HUES64 (cell line): ENCODE measurements at regions not wholly inside any gene's neighbourhood (a gene's known extent, or its start where the extent isn't known, plus 50 kb on each side); places are given as distances from the start of the nearest gene placed in this dataset.
"Not testable (repeated sequence)": the region's sequence is repeated elsewhere in the genome, so short reads cannot be mapped to it uniquely, and the experiment has no call there.

Experiments
- H3K27ac ChIP-seq: 2 replicates; pipeline ENCODE4 v1.7.0; 2013; ENCODE audit warnings: low read depth, low read length, inconsistent platforms
- H3K27me3 ChIP-seq: 2 replicates; pipeline ENCODE4 v1.6.1; 2013; ENCODE audit warnings: mild to moderate bottlenecking, low read length; ENCODE audit not compliant: insufficient read depth
- H3K36me3 ChIP-seq: 2 replicates; pipeline ENCODE4 v1.6.1; 2013; ENCODE audit warnings: mild to moderate bottlenecking, low read length; ENCODE audit not compliant: insufficient read depth
- H3K4me1 ChIP-seq: 2 replicates; pipeline ENCODE4 v1.6.1; 2013; ENCODE audit warnings: mild to moderate bottlenecking, low read length, moderate library complexity; ENCODE audit not compliant: insufficient read depth
- H3K4me3 ChIP-seq: 2 replicates; pipeline ENCODE4 v1.5.1; 2013; ENCODE audit warnings: mild to moderate bottlenecking, low read length, moderate library complexity
- H3K9ac ChIP-seq: 2 replicates; pipeline ENCODE4 v1.6.1; 2013; ENCODE audit warnings: mild to moderate bottlenecking, low read depth, low read length
- H3K9me3 ChIP-seq: 2 replicates; pipeline ENCODE4 v1.6.1; 2013; ENCODE audit warnings: low read depth, low read length; ENCODE audit not compliant: insufficient read depth
- WGBS: fragments of 150-250, 120-280 bp; methylation state at CpG from one replicate; pipeline ENCODE4 v1.1.7; 2013; ENCODE audit warnings: missing lambda C conversion rate; 5-methylcytosine and 5-hydroxymethylcytosine counted together

GRCh38 chr11:109680127-109680526 lies 258.1 kb downstream of the C11orf87 start:
- H3K4me1 ChIP-seq = no peaks in the 10 kb centered on the region
- H3K9ac ChIP-seq = no peak overlapping the region
- no peak overlapping the region for H3K27ac ChIP-seq
- H3K4me3 ChIP-seq = no peak overlapping the region
- H3K36me3 ChIP-seq = no peaks in the 10 kb centered on the region
- H3K27me3 ChIP-seq = no peaks in the 10 kb centered on the region
- H3K9me3 ChIP-seq = no peaks in the 10 kb centered on the region

- H3K9me3 ChIP-seq, H3K27me3 ChIP-seq, H3K4me3 ChIP-seq, H3K36me3 ChIP-seq, H3K4me1 ChIP-seq, H3K9ac ChIP-seq, H3K27ac ChIP-seq: not testable (repeated sequence)
- 93% methylated on average over 1 of the region's 1 CpG for WGBS
Observed at GRCh38 chr11:109682788-109683187, 260.8 kb downstream of the C11orf87 start.

DNA sequence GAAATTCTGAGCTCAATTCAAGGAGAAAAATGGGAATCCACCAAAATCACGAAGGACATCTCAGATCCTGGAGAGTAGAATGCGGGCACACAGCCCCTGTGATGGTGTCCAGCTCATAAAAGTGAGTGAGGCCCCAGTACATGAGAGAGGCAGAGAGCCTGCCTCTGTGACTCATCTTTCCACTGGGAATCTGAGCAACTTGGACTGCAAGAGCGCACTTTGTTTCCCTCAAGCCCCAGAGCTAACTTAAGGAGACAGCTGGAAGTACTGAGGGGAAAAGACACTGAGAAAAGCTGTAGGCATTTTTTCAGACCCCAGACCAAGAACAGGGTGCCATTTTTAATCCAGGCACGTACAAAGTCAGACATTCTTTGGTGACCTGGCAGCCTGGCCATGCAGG lies 273.7 kb downstream of the C11orf87 start:
- Histone ChIP-seq H3K9me3 (0 out of 2 replicates have a peak, but pooled peaks cover 2% of the 10 kb centered on the region), H3K4me1 (no peaks in the 10 kb centered on the region), H3K4me3 (no peak overlapping the region), H3K27ac (no peak overlapping the region), H3K27me3 (no peaks in the 10 kb centered on the region), H3K36me3 (no peaks in the 10 kb centered on the region), H3K9ac (no peak overlapping the region)
- WGBS = 92% methylated on average over 4 of the region's 4 CpGs

- H3K4me1 ChIP-seq = no peaks in the 10 kb centered on the region
- 89% methylated on average over 3 of the region's 3 CpGs for WGBS
- H3K9me3 ChIP-seq = 0 out of 2 replicates have a peak, but pooled peaks cover 2% of the 10 kb centered on the region
- H3K4me3 ChIP-seq = no peak overlapping the region
- no peak overlapping the region for H3K9ac ChIP-seq
- no peaks in the 10 kb centered on the region for H3K27me3 ChIP-seq
- no peak overlapping the region for H3K27ac ChIP-seq
- no peaks in the 10 kb centered on the region for H3K36me3 ChIP-seq
Observed at GRCh38 chr11:109696191-109696897, 274.4 kb downstream of the C11orf87 start.

- no peak overlapping the region for H3K4me3 ChIP-seq
- 55% methylated on average over 4 of the region's 4 CpGs for WGBS
- H3K27ac ChIP-seq = no peak overlapping the region
- H3K27me3 ChIP-seq = no peaks in the 10 kb centered on the region
- H3K36me3 ChIP-seq = no peaks in the 10 kb centered on the region
- H3K9ac ChIP-seq = no peak overlapping the region
- no peaks in the 10 kb centered on the region for H3K4me1 ChIP-seq
- H3K9me3 ChIP-seq = 0 out of 2 replicates have a peak, but pooled peaks cover 2% of the 10 kb centered on the region
Observed at GRCh38 chr11:109697140-109697843, 275.3 kb downstream of the C11orf87 start.

- Histone ChIP-seq H3K4me3 (no peak overlapping the region), H3K9me3 (0 out of 2 replicates have a peak, but pooled peaks cover 2% of the 10 kb centered on the region), H3K27me3 (no peaks in the 10 kb centered on the region), H3K27ac (no peak overlapping the region), H3K9ac (no peak overlapping the region), H3K36me3 (no peaks in the 10 kb centered on the region), H3K4me1 (no peaks in the 10 kb centered on the region)
Observed at GRCh38 chr11:109698237-109698636, 276.2 kb downstream of the C11orf87 start.

GRCh38 chr11:109704432-109704831 lies 282.4 kb downstream of the C11orf87 start:
- Histone ChIP-seq H3K27ac (no peak overlapping the region), H3K27me3 (no peaks in the 10 kb centered on the region), H3K36me3 (no peaks in the 10 kb centered on the region), H3K9ac (no peak overlapping the region), H3K4me1 (no peaks in the 10 kb centered on the region), H3K9me3 (no peaks in the 10 kb centered on the region), H3K4me3 (no peak overlapping the region)
- 61% methylated on average over 4 of the region's 4 CpGs for WGBS

DNA sequence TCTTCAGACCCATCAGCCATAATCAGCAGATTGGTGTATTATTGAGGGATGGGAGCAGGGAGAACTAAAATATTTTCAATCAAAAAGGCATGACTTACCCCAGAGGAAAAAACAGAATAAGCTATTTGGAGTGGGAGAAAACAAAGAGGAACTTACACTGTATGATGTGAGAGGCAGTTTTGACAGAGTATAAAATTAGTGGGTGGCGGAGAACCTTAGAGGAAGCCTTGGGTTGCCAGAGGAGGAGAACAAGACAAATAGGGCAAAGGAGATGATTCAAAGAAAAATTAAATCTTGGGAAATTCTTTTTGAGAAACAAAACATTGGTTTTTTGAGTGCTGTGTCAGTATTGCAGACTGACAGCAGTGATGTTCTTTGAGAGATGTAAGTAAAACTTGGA lies 285.0 kb downstream of the C11orf87 start:
- 94% methylated on average over 1 of the region's 1 CpG for WGBS
- Histone ChIP-seq H3K27me3 (no peaks in the 10 kb centered on the region), H3K4me1 (no peaks in the 10 kb centered on the region), H3K4me3 (no peak overlapping the region), H3K9ac (no peak overlapping the region), H3K36me3 (no peaks in the 10 kb centered on the region), H3K9me3 (no peaks in the 10 kb centered on the region), H3K27ac (no peak overlapping the region)

GRCh38 chr11:109707411-109707810 lies 285.4 kb downstream of the C11orf87 start:
- H3K27me3 ChIP-seq = no peaks in the 10 kb centered on the region
- H3K4me1 ChIP-seq = no peaks in the 10 kb centered on the region
- H3K36me3 ChIP-seq = no peaks in the 10 kb centered on the region
- no peak overlapping the region for H3K27ac ChIP-seq
- WGBS = 100% methylated on average over 2 of the region's 2 CpGs
- H3K9me3 ChIP-seq = no peaks in the 10 kb centered on the region
- H3K9ac ChIP-seq = no peak overlapping the region
- no peak overlapping the region for H3K4me3 ChIP-seq

- Histone ChIP-seq H3K36me3 (no peaks in the 10 kb centered on the region), H3K4me3 (no peak overlapping the region), H3K9ac (no peak overlapping the region), H3K27me3 (no peaks in the 10 kb centered on the region), H3K9me3 (no peaks in the 10 kb centered on the region), H3K4me1 (no peaks in the 10 kb centered on the region), H3K27ac (no peak overlapping the region)
- WGBS = 77% methylated on average over 1 of the region's 1 CpG
Observed at GRCh38 chr11:109708184-109708583, 286.2 kb downstream of the C11orf87 start.

DNA sequence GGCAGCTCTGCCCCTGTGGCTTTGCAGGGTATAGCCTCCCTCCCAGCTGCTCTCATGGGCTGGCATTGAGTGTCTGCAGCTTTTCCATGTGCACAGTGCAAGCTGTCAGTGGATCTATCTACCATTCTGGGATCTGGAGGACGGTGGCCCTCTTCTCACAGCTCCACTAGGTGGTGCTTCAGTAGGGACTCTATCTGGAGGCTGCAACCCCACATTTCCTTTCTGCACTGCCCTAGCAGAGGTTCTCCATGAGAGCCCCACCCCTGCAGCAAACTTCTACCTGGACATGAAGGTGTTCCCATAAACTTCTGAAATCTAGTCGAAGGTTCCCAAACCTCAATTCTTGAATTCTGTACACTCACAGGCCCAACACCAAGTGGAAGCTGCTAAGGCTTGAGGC lies 292.5 kb downstream of the C11orf87 start:
- not testable (repeated sequence) for H3K36me3 ChIP-seq, H3K4me1 ChIP-seq, H3K27me3 ChIP-seq, H3K9ac ChIP-seq, H3K4me3 ChIP-seq, H3K27ac ChIP-seq
- 96% methylated on average over 2 of the region's 2 CpGs for WGBS
- peaks cover 14% of the 10 kb centered on the region for H3K9me3 ChIP-seq
